Kidney epithelial cell (primary cell): ENCODE measurements at regions not wholly inside any gene's neighbourhood (a gene's known extent, or its start where the extent isn't known, plus 50 kb on each side); places are given as distances from the start of the nearest gene placed in this dataset.

ENCODE experiments used
- DNase-seq: peaks from one replicate; pipeline ENCODE4 v3.0.0-alpha.2; 2010; ENCODE audit warnings: low read depth
- H3K27me3 ChIP-seq: 2 replicates; pipeline ENCODE4 v1.6.0; 2011; ENCODE audit warnings: low read length; ENCODE audit not compliant: control insufficient read depth, insufficient read depth
- H3K36me3 ChIP-seq: 2 replicates; pipeline ENCODE4 v1.5.1; 2011; ENCODE audit warnings: low read length; ENCODE audit not compliant: control insufficient read depth, insufficient read depth
- H3K4me3 ChIP-seq: 2 replicates; pipeline ENCODE4 v1.5.1; 2011; ENCODE audit warnings: low read depth, mild to moderate bottlenecking, control low read depth, low read length
- TF ChIP-seq, protein P1 (sequence below): IDR thresholded peaks from 2 replicates; pipeline ENCODE4 v1.5.1; 2011; ENCODE audit warnings: mild to moderate bottlenecking, moderate library complexity, low read length, control low read depth, inconsistent platforms; ENCODE audit not compliant: insufficient read depth, poor library complexity, severe bottlenecking

- no peak for DNase-seq
- Histone ChIP-seq H3K36me3 (no peaks in the 10 kb centered on the region), H3K4me3 (no peak overlapping the region), H3K27me3 (no peaks in the 10 kb centered on the region)
- TF ChIP-seq, protein P1, sequence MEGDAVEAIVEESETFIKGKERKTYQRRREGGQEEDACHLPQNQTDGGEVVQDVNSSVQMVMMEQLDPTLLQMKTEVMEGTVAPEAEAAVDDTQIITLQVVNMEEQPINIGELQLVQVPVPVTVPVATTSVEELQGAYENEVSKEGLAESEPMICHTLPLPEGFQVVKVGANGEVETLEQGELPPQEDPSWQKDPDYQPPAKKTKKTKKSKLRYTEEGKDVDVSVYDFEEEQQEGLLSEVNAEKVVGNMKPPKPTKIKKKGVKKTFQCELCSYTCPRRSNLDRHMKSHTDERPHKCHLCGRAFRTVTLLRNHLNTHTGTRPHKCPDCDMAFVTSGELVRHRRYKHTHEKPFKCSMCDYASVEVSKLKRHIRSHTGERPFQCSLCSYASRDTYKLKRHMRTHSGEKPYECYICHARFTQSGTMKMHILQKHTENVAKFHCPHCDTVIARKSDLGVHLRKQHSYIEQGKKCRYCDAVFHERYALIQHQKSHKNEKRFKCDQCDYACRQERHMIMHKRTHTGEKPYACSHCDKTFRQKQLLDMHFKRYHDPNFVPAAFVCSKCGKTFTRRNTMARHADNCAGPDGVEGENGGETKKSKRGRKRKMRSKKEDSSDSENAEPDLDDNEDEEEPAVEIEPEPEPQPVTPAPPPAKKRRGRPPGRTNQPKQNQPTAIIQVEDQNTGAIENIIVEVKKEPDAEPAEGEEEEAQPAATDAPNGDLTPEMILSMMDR, result no peak
These were observed 347.4 kb downstream of the SH3GL2 start for GRCh38 chr9:17926246-17926645.

DNA sequence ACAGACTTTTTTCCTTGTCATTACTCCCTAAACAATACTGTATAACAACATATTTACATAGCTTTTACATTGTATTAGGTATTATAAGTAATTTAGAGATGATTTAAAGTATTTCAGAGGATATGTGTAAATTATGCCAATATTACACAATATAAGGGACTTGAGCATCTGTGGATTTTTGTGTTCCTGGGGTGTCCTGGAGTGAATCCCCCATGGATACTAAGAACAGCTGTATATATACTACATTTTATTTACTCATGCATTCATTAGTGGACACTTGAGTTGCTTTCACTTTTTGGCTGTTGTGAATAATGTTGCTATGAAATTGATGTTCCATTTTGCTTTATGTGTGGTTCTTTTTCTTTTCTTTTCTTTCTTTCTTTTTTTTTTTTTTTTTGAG, 348.8 kb downstream of the SH3GL2 start:
- H3K36me3 ChIP-seq, result no peaks in the 10 kb centered on the region
- H3K27me3 ChIP-seq, result no peaks in the 10 kb centered on the region
- DNase-seq, result no peak
- H3K4me3 ChIP-seq, result no peak overlapping the region
- TF ChIP-seq, protein P1, result no peak

DNA sequence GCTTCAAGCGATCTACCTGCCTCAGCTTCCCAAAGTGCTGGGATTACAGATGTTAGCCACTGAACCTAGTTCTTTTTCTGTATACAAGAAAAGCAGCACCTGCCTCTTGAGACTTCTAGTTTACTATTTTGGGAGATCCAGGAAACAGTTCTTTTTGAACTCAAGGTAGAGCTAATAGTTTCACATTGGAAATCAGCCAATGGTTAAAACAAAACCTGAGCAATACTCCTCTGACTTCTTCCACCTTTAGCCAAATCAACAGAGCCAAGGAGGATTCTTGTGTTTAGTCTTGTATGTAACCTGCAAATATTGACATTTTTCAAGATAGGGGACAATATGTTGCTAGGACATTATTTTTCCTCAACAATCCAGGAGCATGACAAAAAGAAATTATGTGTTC, 349.4 kb downstream of the SH3GL2 start:
- TF ChIP-seq, protein P1, result no peak
- Histone ChIP-seq H3K27me3 (no peaks in the 10 kb centered on the region), H3K4me3 (no peak overlapping the region), H3K36me3 (no peaks in the 10 kb centered on the region)
- DNase-seq, result no peak

- Histone ChIP-seq H3K27me3 (no peaks in the 10 kb centered on the region), H3K36me3 (no peaks in the 10 kb centered on the region), H3K4me3 (no peak overlapping the region)
- no peak for DNase-seq
- TF ChIP-seq, protein P1, result no peak
These were observed 349.9 kb downstream of the SH3GL2 start for GRCh38 chr9:17928768-17929167.

GRCh38 chr9:17929506-17929905, 350.6 kb downstream of the SH3GL2 start:
- no peak for DNase-seq
- no peak overlapping the region for H3K4me3 ChIP-seq
- H3K36me3 ChIP-seq, result no peaks in the 10 kb centered on the region
- TF ChIP-seq, protein P1, result no peak
- no peaks in the 10 kb centered on the region for H3K27me3 ChIP-seq

- H3K27me3 ChIP-seq, result no peaks in the 10 kb centered on the region
- no peak overlapping the region for H3K4me3 ChIP-seq
- DNase-seq, result no peak
- no peaks in the 10 kb centered on the region for H3K36me3 ChIP-seq
- TF ChIP-seq, protein P1, result no peak
These were observed 351.2 kb downstream of the SH3GL2 start for GRCh38 chr9:17930071-17930470.
